Chondrocyte (in vitro differentiated cells): ENCODE measurements at regions not wholly inside any gene's neighbourhood (a gene's known extent, or its start where the extent isn't known, plus 50 kb on each side); places are given as distances from the start of the nearest gene placed in this dataset.

ENCODE experiments used
- DNase-seq: peaks from one replicate; pipeline ENCODE4 v3.0.0; 2021; ENCODE audit warnings: mixed read lengths, low spot score
- H3K27ac Mint-ChIP-seq: one replicate; pipeline ENCODE4 v1.8.0; 2021; ENCODE audit warnings: mild to moderate bottlenecking, moderate library complexity, mixed read lengths; ENCODE audit not compliant: unreplicated experiment
- H3K27me3 Mint-ChIP-seq: 2 replicates; pipeline ENCODE4 v1.8.0; 2021; ENCODE audit warnings: low read depth, mixed read lengths
- H3K36me3 Mint-ChIP-seq: 2 replicates; pipeline ENCODE4 v1.8.0; 2021; ENCODE audit warnings: low read depth, mixed read lengths
- H3K4me1 Mint-ChIP-seq: 2 replicates; pipeline ENCODE4 v1.8.0; 2021; ENCODE audit warnings: low read depth, mild to moderate bottlenecking, mixed read lengths
- H3K4me3 Mint-ChIP-seq: one replicate; pipeline ENCODE4 v1.8.0; 2021; ENCODE audit warnings: mild to moderate bottlenecking, moderate library complexity, mixed read lengths; ENCODE audit not compliant: unreplicated experiment
- H3K9me3 Mint-ChIP-seq: 2 replicates; pipeline ENCODE4 v1.8.0; 2021; ENCODE audit warnings: low read depth, mixed read lengths
- CTCF ChIP-seq: fragments of 200-600 bp; sonication (generic); IDR thresholded peaks from 2 replicates; pipeline ENCODE4 v1.5.0; 2021; ENCODE audit warnings: antibody characterized with exemption, mild to moderate bottlenecking, moderate library complexity

DNA sequence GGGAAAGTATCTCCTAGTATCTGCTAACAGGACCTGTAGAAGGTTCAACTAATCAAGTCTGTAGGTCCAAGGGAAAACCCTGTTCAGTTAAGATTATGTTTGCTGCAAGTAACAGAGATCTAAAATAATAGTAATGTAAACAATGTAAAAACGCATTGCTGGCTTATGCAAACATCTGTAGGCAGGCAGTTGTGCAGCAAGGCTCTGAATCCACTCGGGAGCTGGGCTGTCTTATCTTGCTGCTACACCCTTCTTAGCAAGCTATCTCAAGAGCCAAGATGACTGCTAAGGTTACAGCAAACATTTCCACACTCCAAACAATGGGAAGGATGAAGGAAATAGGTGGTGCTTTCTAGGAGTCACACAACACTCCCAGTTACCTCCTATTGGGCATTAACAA lies 397.3 kb upstream of the NRSN1 start:
- Mint-ChIP-seq H3K27me3 (no peaks in the 10 kb centered on the region), H3K27ac (no peak overlapping the region), H3K4me1 (peaks cover 3% of the 10 kb centered on the region), H3K9me3 (no peaks in the 10 kb centered on the region), H3K4me3 (no peak overlapping the region), H3K36me3 (no peaks in the 10 kb centered on the region)
- TF ChIP-seq CTCF: no peak
- DNase-seq: no peak

GRCh38 chr6:23731609-23732008 lies 394.4 kb upstream of the NRSN1 start:
- Mint-ChIP-seq H3K27me3 (no peaks in the 10 kb centered on the region), H3K4me3 (no peak overlapping the region), H3K9me3 (no peaks in the 10 kb centered on the region), H3K27ac (no peak overlapping the region), H3K36me3 (no peaks in the 10 kb centered on the region), H3K4me1 (peaks cover 3% of the 10 kb centered on the region)
- DNase-seq: no peak
- no peak for TF ChIP-seq CTCF

DNA sequence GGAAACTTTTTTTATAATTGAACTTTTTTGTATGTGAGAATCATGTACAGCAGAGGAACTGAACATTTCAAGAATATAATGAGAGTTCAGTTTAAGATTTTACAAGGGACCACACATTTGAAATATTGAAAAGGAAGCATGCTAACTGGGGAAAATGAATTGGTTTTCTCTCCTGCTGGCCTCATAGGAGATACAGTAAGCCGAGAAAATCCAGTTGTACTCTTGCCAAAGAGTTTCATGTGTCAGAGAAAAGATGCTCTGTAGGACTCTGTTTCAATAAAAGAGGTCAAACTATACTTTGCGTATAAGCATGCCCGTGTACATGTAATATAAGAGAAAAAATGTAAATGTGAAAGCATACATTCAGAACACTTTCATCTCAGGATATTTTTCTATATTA lies 393.5 kb upstream of the NRSN1 start:
- Mint-ChIP-seq H3K27me3 (no peaks in the 10 kb centered on the region), H3K4me1 (peaks cover 3% of the 10 kb centered on the region), H3K27ac (no peak overlapping the region), H3K9me3 (no peaks in the 10 kb centered on the region), H3K36me3 (no peaks in the 10 kb centered on the region), H3K4me3 (no peak overlapping the region)
- no peak for DNase-seq
- no peak for TF ChIP-seq CTCF

- H3K27ac Mint-ChIP-seq: no peak overlapping the region
Measured at GRCh38 chr6:23735151-23735550, 390.9 kb upstream of the NRSN1 start.

GRCh38 chr6:23736577-23736976 lies 389.4 kb upstream of the NRSN1 start:
- TF ChIP-seq CTCF: no peak
- Mint-ChIP-seq H3K27me3 (no peaks in the 10 kb centered on the region), H3K4me3 (no peak overlapping the region), H3K36me3 (no peaks in the 10 kb centered on the region), H3K27ac (no peak overlapping the region), H3K4me1 (no peaks in the 10 kb centered on the region), H3K9me3 (peaks cover 2% of the 10 kb centered on the region)
- no peak for DNase-seq

More at GRCh38 chr6:23735151-23735550, 390.9 kb upstream of the NRSN1 start:
- H3K36me3 Mint-ChIP-seq: no peaks in the 10 kb centered on the region
- no peak overlapping the region for H3K4me3 Mint-ChIP-seq
- TF ChIP-seq CTCF: no peak
- H3K27me3 Mint-ChIP-seq: no peaks in the 10 kb centered on the region
- no peaks in the 10 kb centered on the region for H3K4me1 Mint-ChIP-seq
- no peaks in the 10 kb centered on the region for H3K9me3 Mint-ChIP-seq
- DNase-seq: no peak
